ENCODE measurements at regions not wholly inside any gene's neighbourhood (a gene's known extent, or its start where the extent isn't known, plus 50 kb on each side); places are given as distances from the start of the nearest gene placed in this dataset.
A peak's percentile ranks its signal among the peaks of the same experiment; 100 is the strongest.

- DNase-seq (ENCODE audit: low read depth, low spot score): no peak
These were observed 125.8 kb downstream of the NTMT2 start for GRCh38 chr1:170271430-170272161.

GRCh38 chr1:170273291-170274130 lies 127.8 kb downstream of the NTMT2 start:
- DNase-seq (ENCODE audit: low read depth, low spot score): no peak

- DNase-seq (ENCODE audit: low read depth, low spot score): no peak
These were observed 128.4 kb downstream of the NTMT2 start for GRCh38 chr1:170274131-170274501.

GRCh38 chr1:170277985-170278384 lies 132.2 kb downstream of the NTMT2 start:
- DNase-seq (ENCODE audit: low read depth, low spot score): no peak

- DNase-seq (ENCODE audit: low read depth, low spot score): peak; percentile 13
These were observed 138.3 kb downstream of the NTMT2 start for GRCh38 chr1:170284016-170284415.

- DNase-seq (ENCODE audit: low read depth, low spot score): peak; percentile 46
These were observed 138.8 kb downstream of the NTMT2 start for GRCh38 chr1:170284512-170284911.

- DNase-seq (ENCODE audit: low read depth, low spot score): peak; percentile 29
These were observed 139.2 kb downstream of the NTMT2 start for GRCh38 chr1:170284951-170285350.

GRCh38 chr1:170288155-170288554 lies 142.4 kb downstream of the NTMT2 start:
- DNase-seq (ENCODE audit: low read depth, low spot score): no peak

GRCh38 chr1:170290276-170290675 lies 144.5 kb downstream of the NTMT2 start:
- DNase-seq (ENCODE audit: low read depth, low spot score): no peak

- DNase-seq (ENCODE audit: low read depth, low spot score): peak; percentile 19
These were observed 145.2 kb downstream of the NTMT2 start for GRCh38 chr1:170290991-170291390.

- DNase-seq (ENCODE audit: low read depth, low spot score): no peak
These were observed 145.8 kb downstream of the NTMT2 start for GRCh38 chr1:170291516-170291915.

- no peak for DNase-seq (ENCODE audit: low read depth, low spot score)
These were observed 150.5 kb downstream of the NTMT2 start for GRCh38 chr1:170296211-170296610.

GRCh38 chr1:170296642-170297041 lies 150.9 kb downstream of the NTMT2 start:
- DNase-seq (ENCODE audit: low read depth, low spot score): peak; percentile 54

GRCh38 chr1:170301596-170301995 lies 155.8 kb downstream of the NTMT2 start:
- no peak for DNase-seq (ENCODE audit: low read depth, low spot score)

GRCh38 chr1:170303034-170303433 lies 157.3 kb downstream of the NTMT2 start:
- no peak for DNase-seq (ENCODE audit: low read depth, low spot score)

GRCh38 chr1:170305777-170306512 lies 160.2 kb downstream of the NTMT2 start:
- DNase-seq (ENCODE audit: low read depth, low spot score): no peak

- DNase-seq (ENCODE audit: low read depth, low spot score): no peak
These were observed 160.8 kb downstream of the NTMT2 start for GRCh38 chr1:170306513-170306910.

GRCh38 chr1:170306948-170307347 lies 161.2 kb downstream of the NTMT2 start:
- no peak for DNase-seq (ENCODE audit: low read depth, low spot score)

- peak; percentile 31 for DNase-seq (ENCODE audit: low read depth, low spot score)
These were observed 161.7 kb downstream of the NTMT2 start for GRCh38 chr1:170307426-170307825.

- DNase-seq (ENCODE audit: low read depth, low spot score): peak; percentile 90
These were observed 163.7 kb downstream of the NTMT2 start for GRCh38 chr1:170309389-170310013.

- DNase-seq (ENCODE audit: low read depth, low spot score): no peak
These were observed 164.3 kb downstream of the NTMT2 start for GRCh38 chr1:170310014-170310405.

GRCh38 chr1:170310951-170311350 lies 165.2 kb downstream of the NTMT2 start:
- no peak for DNase-seq (ENCODE audit: low read depth, low spot score)

Measured in astrocyte of the hippocampus (primary cell).